GM21528 (cell line): ENCODE measurements at regions not wholly inside any gene's neighbourhood (a gene's known extent, or its start where the extent isn't known, plus 50 kb on each side); places are given as distances from the start of the nearest gene placed in this dataset.

ENCODE experiments used
- ATAC-seq: cut with Tn5 transposase; IDR thresholded peaks from one replicate; pipeline ENCODE4 v1.9.1; 2021; ENCODE audit warnings: mild to moderate bottlenecking, moderate library complexity; ENCODE audit not compliant: unreplicated experiment, low FRiP score

GRCh38 chr6:65761890-65762289, 54.9 kb upstream of the EYS start:
- ATAC-seq = no peak

- ATAC-seq = no peak
Observed at GRCh38 chr6:65760285-65760684, 53.3 kb upstream of the EYS start.
